ENCODE measurements at regions not wholly inside any gene's neighbourhood (a gene's known extent, or its start where the extent isn't known, plus 50 kb on each side); places are given as distances from the start of the nearest gene placed in this dataset.

- DNase-seq (no peak), ATAC-seq (no peak)
Measured at GRCh38 chr14:85714069-85714468, 184.1 kb downstream of the FLRT2 start.

GRCh38 chr14:85711620-85712019 is 181.7 kb downstream of the FLRT2 start:
- intact Hi-C loops (cut with micrococcal nuclease) = no loop called here
- peak; percentile 58 for ATAC-seq
- DNase-seq = no peak

More at GRCh38 chr14:85714069-85714468, 184.1 kb downstream of the FLRT2 start:
- intact Hi-C loops (cut with micrococcal nuclease) = no loop called here
